SU-DHL-6 (cell line): ENCODE measurements at regions not wholly inside any gene's neighbourhood (a gene's known extent, or its start where the extent isn't known, plus 50 kb on each side); places are given as distances from the start of the nearest gene placed in this dataset.

ENCODE experiments used
- H2AFZ ChIP-seq: fragments of 200-600 bp; sonication (generic); 2 replicates; pipeline ENCODE4 v1.6.1; 2014; ENCODE audit warnings: low read depth, mild to moderate bottlenecking, moderate library complexity, mixed read lengths, antibody characterized with exemption, low read length; ENCODE audit not compliant: severe bottlenecking
- H3F3A ChIP-seq: fragments of 200-600 bp; shearing (Covaris generic); 2 replicates; pipeline ENCODE4 v1.6.0; 2016; ENCODE audit warnings: antibody characterized with exemption, mild to moderate bottlenecking; ENCODE audit not compliant: insufficient read depth
- H3K27ac ChIP-seq: fragments of 200-600 bp; sonication (generic); 2 replicates; pipeline ENCODE4 v1.5.1; 2016; ENCODE audit warnings: low read depth, mild to moderate bottlenecking, low read length, moderate library complexity, mixed read lengths
- H3K27me3 ChIP-seq: fragments of 200-600 bp; sonication (generic), shearing (Covaris generic); 2 replicates; pipeline ENCODE4 v1.6.0; 2014; ENCODE audit warnings: mild to moderate bottlenecking, low read length
- H3K36me3 ChIP-seq: fragments of 200-600 bp; sonication (generic); 2 replicates; pipeline ENCODE4 v1.6.1; 2014; ENCODE audit warnings: mild to moderate bottlenecking, low read length, mixed read lengths
- H3K4me2 ChIP-seq: fragments of 300-600, 200-600 bp; shearing (Covaris generic), sonication (generic); 2 replicates; pipeline ENCODE4 v1.6.0; 2014; ENCODE audit warnings: low read length, low read depth, mild to moderate bottlenecking; ENCODE audit not compliant: poor library complexity, severe bottlenecking
- H3K4me3 ChIP-seq: fragments of 200-600 bp; sonication (generic); 2 replicates; pipeline ENCODE4 v1.5.1; 2014; ENCODE audit warnings: antibody characterized with exemption, low read length, mild to moderate bottlenecking, mixed read lengths; ENCODE audit not compliant: insufficient read depth, poor library complexity, severe bottlenecking
- H3K79me2 ChIP-seq: fragments of 200-600 bp; sonication (generic); 2 replicates; pipeline ENCODE4 v1.6.1; 2014; ENCODE audit warnings: mild to moderate bottlenecking, low read length, moderate library complexity; ENCODE audit not compliant: insufficient read depth
- H3K9ac ChIP-seq: fragments of 200-600 bp; sonication (generic); 2 replicates; pipeline ENCODE4 v1.7.0; 2014; ENCODE audit warnings: mild to moderate bottlenecking, low read length
- H3K9me2 ChIP-seq: fragments of 200-600 bp; sonication (generic); replicated peaks from 2 replicates; pipeline ENCODE4 v1.6.1; 2014; ENCODE audit warnings: low read length; ENCODE audit not compliant: insufficient read depth
- H3K9me3 ChIP-seq: fragments of 200-600 bp; sonication (generic); 2 replicates; pipeline ENCODE4 v1.6.1; 2014; ENCODE audit warnings: low read length, mixed read lengths; ENCODE audit not compliant: insufficient read depth
- H4K20me1 ChIP-seq: fragments of 200-600 bp; sonication (generic); 2 replicates; pipeline ENCODE4 v1.6.1; 2014; ENCODE audit warnings: low read depth, mild to moderate bottlenecking, antibody characterized with exemption, low read length, moderate library complexity, mixed read lengths
- EZH2phosphoT487 ChIP-seq: fragments of 200-600 bp; sonication (generic), shearing (Covaris generic); conservative IDR thresholded peaks from 2 replicates; pipeline ENCODE4 v1.6.1; 2018; ENCODE audit warnings: mild to moderate bottlenecking, antibody characterized with exemption, low read length, moderate library complexity, mixed read lengths
- TF ChIP-seq, protein P1 (sequence below): fragments of 200-600 bp; sonication (generic); IDR thresholded peaks from one replicate; pipeline ENCODE4 v1.5.1; 2017; ENCODE audit warnings: antibody characterized with exemption, mild to moderate bottlenecking, low read length, moderate library complexity; ENCODE audit not compliant: insufficient read depth, poor library complexity, severe bottlenecking

DNA sequence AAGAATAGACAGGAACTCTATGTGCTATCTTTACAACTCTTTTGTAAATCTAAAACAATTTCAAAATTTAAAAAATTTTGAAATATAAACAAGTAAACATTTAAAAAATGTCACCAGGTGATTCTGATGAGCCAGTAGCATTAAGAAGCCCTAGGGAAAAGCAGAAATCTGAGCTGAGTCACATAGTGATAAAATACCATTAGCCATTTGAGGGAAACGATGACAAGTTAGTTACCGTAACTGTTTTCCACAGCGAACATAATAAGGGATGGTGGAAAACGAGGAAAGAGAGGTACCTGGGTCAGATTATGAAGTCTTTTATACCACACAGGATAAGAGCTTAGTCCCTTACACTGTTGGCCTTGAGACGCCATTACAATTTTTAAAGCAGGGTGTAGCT is 55.5 kb downstream of the PRR15 start:
- TF ChIP-seq EZH2phosphoT487: no peak
- TF ChIP-seq, protein P1, sequence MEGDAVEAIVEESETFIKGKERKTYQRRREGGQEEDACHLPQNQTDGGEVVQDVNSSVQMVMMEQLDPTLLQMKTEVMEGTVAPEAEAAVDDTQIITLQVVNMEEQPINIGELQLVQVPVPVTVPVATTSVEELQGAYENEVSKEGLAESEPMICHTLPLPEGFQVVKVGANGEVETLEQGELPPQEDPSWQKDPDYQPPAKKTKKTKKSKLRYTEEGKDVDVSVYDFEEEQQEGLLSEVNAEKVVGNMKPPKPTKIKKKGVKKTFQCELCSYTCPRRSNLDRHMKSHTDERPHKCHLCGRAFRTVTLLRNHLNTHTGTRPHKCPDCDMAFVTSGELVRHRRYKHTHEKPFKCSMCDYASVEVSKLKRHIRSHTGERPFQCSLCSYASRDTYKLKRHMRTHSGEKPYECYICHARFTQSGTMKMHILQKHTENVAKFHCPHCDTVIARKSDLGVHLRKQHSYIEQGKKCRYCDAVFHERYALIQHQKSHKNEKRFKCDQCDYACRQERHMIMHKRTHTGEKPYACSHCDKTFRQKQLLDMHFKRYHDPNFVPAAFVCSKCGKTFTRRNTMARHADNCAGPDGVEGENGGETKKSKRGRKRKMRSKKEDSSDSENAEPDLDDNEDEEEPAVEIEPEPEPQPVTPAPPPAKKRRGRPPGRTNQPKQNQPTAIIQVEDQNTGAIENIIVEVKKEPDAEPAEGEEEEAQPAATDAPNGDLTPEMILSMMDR: no peak
- Histone ChIP-seq H3K27ac (no peak overlapping the region), H3K4me2 (no peak overlapping the region), H3K27me3 (no peaks in the 10 kb centered on the region; the same call in 1 of the 2 replicates), H3K36me3 (no peaks in the 10 kb centered on the region), H3K9me3 (no peaks in the 10 kb centered on the region), H2AFZ (no peak overlapping the region), H3F3A (no peaks in the 10 kb centered on the region), H4K20me1 (no peaks in the 10 kb centered on the region), H3K79me2 (no peaks in the 10 kb centered on the region), H3K9ac (no peak overlapping the region), H3K4me3 (no peak overlapping the region), H3K9me2 (no peaks in the 10 kb centered on the region)

DNA sequence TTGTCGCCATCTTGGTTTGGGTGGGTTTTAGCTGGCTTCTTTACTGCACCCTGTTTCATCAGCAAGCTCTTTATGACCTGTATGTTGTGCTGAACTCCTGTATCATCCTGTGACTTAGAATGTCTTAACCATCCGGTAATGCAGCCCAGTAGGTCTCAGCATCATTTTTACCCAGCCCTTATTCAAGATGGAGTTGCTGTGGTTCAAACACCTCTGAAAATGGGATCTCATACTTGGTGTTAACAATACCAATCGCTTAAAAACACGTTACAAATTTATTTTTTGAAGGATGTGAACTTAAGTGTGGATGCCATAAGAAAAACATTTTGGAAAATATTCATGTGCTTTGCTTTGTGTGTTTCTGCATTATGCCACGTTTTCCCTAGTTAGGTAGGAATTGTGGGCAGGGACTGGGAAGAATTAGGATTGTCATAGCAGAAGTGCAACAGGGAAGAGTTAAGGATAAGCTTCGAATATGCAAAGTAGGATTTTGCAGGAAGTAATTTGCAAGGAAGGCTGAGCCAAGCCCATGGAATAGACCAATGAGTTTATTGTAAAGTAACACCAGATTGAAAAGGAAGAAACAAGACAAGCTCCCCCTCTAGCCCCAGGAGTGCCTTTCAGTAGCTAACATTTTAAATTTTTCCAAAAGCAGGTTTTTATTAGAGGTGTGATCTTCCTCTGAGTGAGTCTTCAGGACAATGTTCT is 56.4 kb downstream of the PRR15 start:
- H3K9ac ChIP-seq: no peak overlapping the region
- no peaks in the 10 kb centered on the region for H3K79me2 ChIP-seq
- no peaks in the 10 kb centered on the region for H3K9me3 ChIP-seq
- H3F3A ChIP-seq: no peaks in the 10 kb centered on the region
- no peak overlapping the region for H3K27ac ChIP-seq
- no peak overlapping the region for H3K4me3 ChIP-seq
- no peak for TF ChIP-seq EZH2phosphoT487
- TF ChIP-seq, protein P1: no peak
- no peaks in the 10 kb centered on the region for H3K36me3 ChIP-seq
- no peaks in the 10 kb centered on the region; the same call in 1 of the 2 replicates for H3K27me3 ChIP-seq
- H3K4me2 ChIP-seq: no peak overlapping the region
- no peaks in the 10 kb centered on the region for H3K9me2 ChIP-seq
- H2AFZ ChIP-seq: no peak overlapping the region
- no peaks in the 10 kb centered on the region for H4K20me1 ChIP-seq

DNA sequence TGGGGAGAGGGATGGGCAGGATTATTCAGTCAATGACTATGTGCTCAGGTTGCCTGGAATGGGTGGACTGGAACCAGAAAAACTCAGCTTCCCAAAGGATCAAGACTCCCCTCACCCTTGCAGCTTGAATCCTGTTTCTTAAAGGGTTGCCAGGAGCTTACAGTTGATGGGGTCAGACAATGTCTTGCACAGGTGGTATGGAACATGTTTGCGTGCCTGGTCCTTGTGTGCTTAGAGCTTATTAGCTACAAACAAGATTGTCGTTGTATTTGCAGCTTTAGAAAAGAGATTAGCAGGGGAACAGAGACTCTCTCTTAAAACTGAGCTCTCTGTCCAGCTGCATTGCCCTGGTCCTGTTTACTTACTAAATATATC is 56.9 kb downstream of the PRR15 start:
- Histone ChIP-seq H2AFZ (no peak overlapping the region), H3K79me2 (no peaks in the 10 kb centered on the region), H3K9ac (no peak overlapping the region), H3K4me2 (no peak overlapping the region), H3K27me3 (no peaks in the 10 kb centered on the region; the same call in 1 of the 2 replicates), H3K9me3 (no peaks in the 10 kb centered on the region), H4K20me1 (no peaks in the 10 kb centered on the region), H3F3A (no peaks in the 10 kb centered on the region), H3K27ac (no peak overlapping the region), H3K36me3 (no peaks in the 10 kb centered on the region), H3K4me3 (no peak overlapping the region), H3K9me2 (no peaks in the 10 kb centered on the region)
- TF ChIP-seq, protein P1: no peak
- no peak for TF ChIP-seq EZH2phosphoT487
